AG08396 (cell line): ENCODE measurements at regions not wholly inside any gene's neighbourhood (a gene's known extent, or its start where the extent isn't known, plus 50 kb on each side); places are given as distances from the start of the nearest gene placed in this dataset.
"Not testable (repeated sequence)": the region's sequence is repeated elsewhere in the genome, so short reads cannot be mapped to it uniquely, and the experiment has no call there.

Experiments used
- DNase-seq: peaks from one replicate; pipeline ENCODE4 v3.0.0; 2012; ENCODE audit warnings: low spot score, mixed read lengths

DNA sequence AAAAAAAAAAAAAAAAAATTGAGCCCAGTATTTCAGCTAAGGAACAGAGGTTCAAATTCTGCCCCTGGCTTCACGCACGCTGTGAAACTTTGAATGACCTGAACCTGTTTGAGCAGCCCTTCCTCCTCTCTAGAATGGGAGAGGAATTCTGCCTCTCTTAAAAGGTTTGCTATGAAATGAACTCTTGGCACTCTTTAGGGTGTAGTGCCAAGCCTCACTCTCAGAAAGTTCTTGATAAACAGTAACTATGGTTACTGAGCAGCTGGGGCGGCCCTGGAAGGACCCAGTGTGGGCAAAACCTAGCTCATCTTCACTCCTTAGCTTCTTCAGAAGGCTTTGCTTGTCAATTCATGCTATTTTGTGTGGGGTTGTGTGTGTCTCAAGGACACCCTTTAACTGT lies 73.7 kb downstream of the GEMIN8 start:
- DNase-seq = no peak

- no peak for DNase-seq
These were observed 74.5 kb downstream of the GEMIN8 start for GRCh38 chrX:13955095-13955647.

DNA sequence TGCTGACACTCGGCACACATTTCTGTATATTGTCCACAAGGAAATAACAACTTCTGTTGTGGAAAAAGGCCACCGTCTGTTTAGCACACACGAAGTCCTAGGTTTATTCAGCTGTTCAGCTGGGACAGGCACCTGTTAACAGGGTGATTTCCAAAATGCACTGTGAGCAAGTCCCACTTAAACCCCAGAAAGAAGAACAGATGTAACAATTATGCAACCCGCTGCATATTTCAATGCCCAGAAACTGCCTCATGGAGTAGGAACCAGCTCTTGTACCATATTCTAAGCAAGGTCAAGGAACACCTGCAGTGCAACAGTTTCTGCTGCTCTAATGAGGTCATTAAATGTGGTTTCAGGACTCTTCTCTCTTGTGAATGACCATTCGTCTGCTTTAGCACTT lies 77.1 kb downstream of the GEMIN8 start:
- DNase-seq = no peak

DNA sequence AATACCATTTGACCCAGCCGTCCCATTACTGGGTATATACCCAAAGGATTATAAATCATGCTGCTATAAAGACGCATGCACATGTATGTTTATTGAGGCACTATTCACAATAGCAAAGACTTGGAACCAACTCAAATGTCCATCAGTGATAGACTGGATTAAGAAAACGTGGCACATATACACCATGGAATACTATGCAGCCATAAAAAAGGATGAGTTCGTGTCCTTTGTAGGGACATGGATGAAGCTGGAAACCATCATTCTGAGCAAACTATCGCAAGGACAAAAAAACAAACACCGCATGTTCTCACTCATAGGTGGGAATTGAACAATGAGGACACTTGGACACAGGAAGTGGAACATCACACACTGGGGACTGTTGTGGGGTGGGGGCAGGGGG lies 83.5 kb downstream of the GEMIN8 start:
- DNase-seq = not testable (repeated sequence)

DNA sequence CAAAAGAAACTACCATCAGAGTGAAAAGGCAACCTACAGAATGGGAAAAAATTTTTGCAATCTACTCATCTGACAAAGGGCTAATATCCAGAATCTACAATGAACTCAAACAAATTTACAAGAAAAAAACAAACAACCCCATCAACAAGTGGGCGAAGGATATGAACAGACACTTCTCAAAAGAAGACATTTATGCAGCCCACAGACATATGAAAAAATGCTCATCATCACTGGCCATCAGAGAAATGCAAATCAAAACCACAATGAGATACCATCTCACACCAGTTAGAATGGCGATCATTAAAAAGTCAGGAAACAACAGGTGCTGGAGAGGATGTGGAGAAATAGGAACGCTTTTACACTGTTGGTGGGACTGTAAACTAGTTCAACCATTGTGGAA lies 83.9 kb downstream of the GEMIN8 start:
- DNase-seq = not testable (repeated sequence)

DNA sequence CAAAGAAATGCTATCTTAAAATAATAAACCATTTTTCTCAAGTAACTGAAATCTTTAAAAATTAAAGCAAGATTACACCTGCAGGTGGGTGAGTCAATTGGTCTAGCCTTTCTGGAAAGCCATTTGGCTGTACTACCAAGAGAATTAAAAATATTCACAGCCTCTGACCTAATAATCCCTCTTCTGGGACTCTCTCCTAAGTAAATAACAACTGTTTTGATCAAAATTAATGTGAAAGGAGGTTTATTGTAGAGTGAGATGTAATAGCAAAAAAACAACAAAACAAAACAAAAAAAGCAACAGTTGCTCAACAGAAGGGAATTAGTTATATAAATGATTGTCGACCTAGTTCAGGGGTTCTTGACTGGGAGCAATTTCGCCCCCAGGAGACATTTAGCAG lies 89.0 kb downstream of the GEMIN8 start:
- no peak for DNase-seq

DNA sequence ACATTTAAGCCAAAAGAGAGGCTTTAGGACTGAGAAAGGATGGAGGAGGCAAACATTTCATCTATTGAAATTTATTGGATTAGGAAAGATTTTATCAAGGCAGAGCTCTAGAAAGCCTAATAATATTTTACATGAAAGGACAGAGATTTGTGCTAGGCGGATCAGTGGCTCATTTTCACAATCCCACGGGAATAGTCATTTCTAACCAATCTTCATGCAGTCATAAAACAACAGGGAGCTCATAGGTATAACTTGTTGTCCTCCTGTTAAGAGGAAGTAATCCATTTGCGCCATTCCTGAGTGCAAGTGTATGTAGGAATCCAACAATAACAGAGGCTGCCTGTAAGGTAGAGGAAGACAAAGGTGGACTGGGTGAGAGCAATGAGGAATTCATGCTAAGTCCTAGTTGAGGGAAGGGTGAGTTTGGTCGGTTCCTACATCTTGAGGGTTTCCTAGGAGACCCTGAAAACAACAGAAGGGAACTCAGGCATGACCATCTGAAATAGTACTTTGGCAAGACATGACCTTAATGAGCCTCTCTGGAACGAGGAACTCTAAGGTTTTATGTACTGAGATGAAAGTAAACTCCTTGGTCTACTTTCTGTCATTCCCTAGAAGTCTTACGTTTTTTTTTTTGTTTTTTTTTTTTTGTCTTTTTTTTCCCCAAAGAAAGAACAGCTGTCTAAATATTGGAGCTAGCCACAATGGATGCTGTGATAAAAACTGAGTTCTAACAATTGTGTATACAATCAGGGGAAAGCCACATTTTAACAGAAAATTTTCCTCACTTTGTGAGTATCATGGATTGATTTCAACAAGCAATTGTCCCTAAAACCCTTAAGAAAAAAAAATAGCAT lies 89.7 kb downstream of the GEMIN8 start:
- no peak for DNase-seq

GRCh38 chrX:13938829-13939530 lies 90.7 kb downstream of the GEMIN8 start:
- DNase-seq = no peak

GRCh38 chrX:13938051-13938828 lies 91.5 kb downstream of the GEMIN8 start:
- DNase-seq = peak; percentile 64

DNA sequence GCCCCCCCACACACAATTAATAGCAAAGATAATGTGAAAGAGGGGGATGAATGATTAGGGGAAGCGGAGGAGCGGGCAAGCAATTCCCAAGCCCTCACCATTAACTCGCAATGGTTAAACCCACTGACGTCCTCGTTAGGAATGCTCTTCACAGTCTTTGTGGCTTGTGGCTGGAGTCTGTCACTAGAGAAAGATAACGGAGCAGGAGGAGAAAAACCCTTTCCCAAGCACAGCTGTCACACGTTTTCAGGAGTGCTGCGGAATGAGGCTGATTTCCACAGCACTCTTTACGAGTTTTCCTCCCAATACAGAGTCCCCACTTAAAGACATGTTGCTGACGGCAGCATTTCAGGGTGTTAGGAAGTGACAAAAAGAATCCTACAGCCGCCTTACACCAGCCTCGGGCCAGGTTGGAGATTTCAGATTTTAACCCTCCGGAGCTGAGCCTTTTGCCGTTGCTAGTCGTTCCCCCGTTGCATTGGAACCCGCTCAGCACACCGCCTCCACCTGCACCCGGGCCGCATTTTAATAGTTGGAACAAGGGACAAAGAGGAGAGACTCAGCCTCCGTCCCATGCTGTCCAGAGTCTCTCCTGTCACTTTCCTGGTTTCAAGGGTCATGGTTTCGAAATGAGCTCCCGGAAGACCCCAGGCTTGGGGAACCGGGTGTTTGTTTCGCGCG lies 92.2 kb downstream of the GEMIN8 start:
- peak; percentile 66 for DNase-seq

GRCh38 chrX:13936521-13937225 lies 93.0 kb downstream of the GEMIN8 start:
- DNase-seq = no peak

DNA sequence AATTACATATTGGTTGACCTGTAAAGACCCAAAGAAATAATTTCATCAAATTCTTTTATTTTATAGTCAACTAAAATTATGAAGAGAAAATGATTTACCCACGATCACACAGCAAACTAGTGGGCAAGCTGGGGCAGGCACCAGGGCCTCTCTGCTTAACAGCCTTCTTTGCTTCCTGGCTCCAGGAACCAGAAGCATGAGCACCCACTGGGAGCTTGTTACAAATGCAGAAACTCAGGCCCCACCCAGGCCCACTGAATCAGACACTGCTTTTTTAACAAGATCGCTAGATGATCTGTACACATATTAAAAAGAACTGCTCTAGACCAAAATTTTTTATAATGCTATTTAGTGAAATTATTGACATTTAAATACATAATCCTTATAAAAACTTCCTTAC lies 95.0 kb downstream of the GEMIN8 start:
- DNase-seq = no peak

DNA sequence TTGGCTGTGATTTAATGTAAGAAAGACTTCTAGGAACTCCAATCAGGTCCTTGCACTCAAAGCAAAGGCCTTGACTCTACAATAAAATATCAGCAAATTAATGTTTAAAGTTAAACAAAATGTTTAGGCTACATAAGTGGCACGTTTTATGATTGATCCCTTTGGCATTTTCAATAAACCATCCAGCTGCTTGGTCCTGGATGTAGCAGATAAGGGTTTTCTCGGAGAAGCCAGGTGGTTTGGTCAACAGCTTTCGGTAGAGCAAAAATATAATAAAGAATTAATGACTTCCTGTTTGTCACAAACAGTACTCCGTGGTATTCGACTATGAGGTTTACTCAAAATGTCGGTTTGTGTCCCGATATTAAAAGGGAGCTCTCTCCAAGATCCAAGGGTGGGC lies 95.8 kb downstream of the GEMIN8 start:
- DNase-seq = no peak

DNA sequence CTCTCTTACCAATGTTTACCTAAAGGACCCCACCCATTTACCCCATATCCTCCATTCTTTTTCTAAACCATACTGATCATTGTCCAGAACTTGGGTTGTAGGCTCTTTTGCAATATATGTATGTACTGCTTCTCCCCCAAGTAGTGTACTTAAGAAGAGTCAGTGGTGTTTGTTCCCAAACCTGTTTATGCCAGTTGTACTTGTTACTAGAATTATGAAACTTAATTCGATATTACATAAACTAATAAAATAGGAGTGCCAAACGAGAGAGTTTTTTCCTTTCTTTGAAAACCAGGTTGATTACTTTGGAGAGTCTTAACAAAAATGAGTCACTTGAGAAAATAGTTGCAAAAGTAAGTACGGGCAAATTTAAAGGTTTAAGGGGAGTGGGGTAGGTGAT lies 96.3 kb downstream of the GEMIN8 start:
- no peak for DNase-seq

DNA sequence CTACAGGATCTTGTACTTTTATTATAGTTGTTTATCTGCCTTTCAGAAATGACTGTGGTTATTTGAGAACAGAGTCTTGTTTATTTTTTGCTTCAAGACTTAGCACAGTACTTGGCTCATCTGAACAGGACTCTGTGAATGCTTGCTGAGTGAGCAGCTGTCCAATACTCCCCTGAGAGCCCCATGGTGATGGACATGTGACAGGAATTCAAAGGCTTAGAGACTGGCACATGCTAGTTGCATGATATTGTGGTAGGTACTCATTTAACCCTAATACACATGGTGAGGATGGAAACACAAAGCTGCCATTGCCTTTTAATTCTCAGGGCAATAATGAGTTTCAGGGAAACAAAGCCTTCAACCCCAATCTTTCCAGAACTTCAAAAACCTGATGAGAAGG lies 97.3 kb downstream of the GEMIN8 start:
- DNase-seq = no peak

DNA sequence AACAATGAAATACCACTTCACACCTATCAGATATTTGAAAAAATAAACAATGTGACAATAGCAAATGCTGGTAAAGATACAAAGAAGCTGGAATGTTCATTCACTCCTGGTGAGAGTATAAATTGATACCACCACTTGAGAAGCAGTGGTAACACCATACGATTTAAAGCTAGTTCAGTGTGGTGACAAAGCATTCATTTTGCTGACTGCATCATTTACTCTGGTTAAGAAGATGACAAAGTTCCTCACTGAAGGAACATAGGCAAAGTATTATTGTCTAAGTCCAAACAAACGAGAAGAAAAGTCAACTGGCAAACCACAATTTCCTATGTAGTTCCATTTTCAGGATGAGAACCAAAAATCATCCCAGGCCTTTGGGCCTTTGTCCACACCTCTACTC lies 102.5 kb downstream of the GEMIN8 start:
- DNase-seq = no peak

DNA sequence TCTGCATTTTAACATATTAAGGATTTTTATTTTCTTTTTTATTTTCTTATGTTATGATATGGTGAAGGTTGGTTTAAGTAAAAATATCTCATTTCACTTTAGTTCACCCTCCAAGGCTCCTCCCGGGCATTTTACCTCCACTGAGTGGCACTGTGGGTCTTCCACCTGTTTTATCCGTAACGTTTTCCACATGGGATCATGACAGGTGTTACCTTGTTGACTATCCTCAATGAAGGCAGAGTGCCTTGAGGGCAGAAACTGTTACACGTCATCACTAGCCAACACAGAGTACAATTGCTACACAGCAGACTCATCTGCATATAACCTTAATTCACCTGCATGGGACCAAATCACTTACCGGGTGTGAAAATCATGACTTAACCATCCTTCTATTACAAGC lies 105.8 kb downstream of the GEMIN8 start:
- no peak for DNase-seq

DNA sequence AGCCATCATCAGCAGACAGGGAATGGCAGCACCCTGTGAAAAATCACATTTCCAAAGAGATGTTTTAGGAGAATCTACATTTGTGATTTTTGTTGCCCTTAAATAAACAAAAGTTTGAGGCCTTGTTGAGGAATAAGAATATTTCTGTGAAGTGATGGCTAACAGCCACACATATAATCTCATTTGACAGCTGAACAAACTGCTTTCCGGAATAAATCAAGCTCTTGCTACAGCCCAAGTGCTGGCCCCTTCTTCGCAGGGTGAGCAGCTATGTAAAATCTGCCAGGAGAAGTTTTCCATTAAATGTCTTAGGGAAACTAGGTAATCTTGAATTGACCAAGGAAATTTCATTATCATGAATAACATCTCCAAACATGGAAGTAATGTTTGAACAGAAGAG lies 106.4 kb upstream of the GPM6B start:
- DNase-seq = no peak

- no peak for DNase-seq
These were observed 100.6 kb upstream of the GPM6B start for GRCh38 chrX:13917507-13917906.

GRCh38 chrX:13911586-13911985 lies 94.7 kb upstream of the GPM6B start:
- DNase-seq = peak; percentile 14

DNA sequence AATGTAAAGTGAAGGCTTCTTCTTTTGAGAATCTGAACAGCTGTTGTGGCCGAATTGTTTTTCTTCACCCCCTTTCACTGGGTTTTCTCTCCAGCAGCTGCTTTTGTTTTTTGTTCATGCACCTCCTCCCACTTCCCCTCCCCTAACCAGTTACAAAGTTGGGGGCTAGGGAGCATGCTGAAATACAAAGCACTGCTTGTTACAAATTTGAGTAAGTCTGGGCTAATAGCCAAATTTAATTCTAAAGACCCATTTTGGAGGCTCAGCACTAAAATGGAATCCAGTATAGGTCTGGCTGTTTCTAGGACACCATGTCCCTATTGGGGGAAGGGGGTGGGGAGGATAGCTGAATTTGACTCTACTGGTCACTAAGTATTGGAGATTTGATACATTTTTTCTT lies 89.2 kb upstream of the GPM6B start:
- no peak for DNase-seq
